NCI-H510A treated with DMSO at 0.1 percent for 48 hours (cell line): ENCODE measurements at regions not wholly inside any gene's neighbourhood (a gene's known extent, or its start where the extent isn't known, plus 50 kb on each side); places are given as distances from the start of the nearest gene placed in this dataset.
"Not testable (repeated sequence)": the region's sequence is repeated elsewhere in the genome, so short reads cannot be mapped to it uniquely, and the experiment has no call there.

Experiments
- DNase-seq: peaks from one replicate; lab custom pipeline; 2025; lab: John Stamatoyannopoulos, UW

DNA sequence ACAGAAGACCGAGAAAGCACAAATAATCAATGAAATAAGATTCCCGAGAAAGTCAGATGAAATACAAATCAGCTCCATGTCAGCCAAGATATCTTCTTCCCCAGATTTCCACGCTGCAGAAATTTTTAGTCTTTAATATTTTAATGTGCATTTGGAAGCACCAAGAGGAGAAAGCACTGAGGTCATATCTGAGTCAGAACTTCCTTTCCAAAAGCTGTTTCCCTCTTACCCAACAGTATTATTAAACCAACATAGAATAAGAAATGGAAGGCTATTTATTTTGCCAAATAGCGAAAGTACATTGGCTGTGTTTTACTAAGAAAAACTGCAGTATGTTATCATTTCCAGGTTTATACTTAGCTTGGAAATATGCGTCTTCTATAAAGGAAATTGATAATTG, 772.1 kb upstream of the CDH9 start:
- DNase-seq: no peak

DNA sequence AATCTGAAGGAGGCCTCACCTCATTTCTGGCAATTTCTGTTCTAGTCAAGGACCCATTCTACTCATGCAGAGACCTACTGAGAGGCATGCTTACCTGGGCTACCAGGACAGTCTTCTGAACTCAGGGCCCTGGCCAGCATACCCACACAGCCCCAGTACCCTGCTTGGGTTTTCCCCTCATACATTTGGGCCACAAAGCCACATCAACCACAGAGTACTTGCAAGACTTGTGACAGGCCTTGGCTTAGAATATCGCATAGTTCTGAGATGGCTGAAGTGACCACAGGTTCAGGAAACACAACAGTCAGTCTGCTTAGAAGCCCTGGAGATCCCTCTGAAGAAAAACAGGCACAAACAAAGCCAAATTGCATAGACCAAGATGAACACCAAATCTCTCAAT, 758.8 kb upstream of the CDH9 start:
- DNase-seq: no peak

DNA sequence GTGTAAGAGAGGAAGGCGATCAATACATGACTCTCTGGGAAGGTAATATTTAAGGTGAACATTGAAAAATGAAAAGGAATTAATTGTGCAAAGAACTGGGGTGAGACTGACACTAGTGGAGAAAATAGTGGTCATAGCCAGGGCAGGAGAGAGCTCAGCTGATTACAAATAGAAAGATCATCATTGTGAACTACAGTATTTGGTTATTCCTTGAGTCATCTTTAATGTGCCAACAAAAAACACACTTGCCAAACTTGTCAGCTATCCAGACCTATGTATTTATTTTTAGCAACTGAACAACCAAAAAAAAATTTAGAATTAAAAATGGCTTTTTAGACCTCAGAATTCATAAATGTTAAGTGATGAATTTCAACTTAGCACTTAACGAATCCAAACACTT, 749.8 kb upstream of the CDH9 start:
- DNase-seq: no peak

DNA sequence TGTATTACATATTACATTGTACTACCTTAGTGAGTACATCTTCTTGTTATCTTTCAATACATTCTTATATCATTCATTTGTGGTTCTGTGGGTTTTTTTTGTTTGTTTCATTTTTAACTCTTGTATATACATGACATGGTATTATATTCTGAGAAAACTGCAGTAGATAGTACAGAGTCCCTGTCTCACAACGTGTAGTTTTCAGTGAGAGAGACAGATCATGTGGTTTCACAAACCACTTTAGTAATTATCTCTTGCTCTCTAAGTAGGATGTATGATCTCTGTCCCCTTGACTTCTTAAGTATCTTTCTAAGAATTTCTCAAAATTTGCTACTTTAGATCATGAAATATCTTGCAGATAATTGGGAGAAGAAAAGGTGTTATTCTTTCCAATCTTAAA, 745.9 kb upstream of the CDH9 start:
- DNase-seq: no peak

DNA sequence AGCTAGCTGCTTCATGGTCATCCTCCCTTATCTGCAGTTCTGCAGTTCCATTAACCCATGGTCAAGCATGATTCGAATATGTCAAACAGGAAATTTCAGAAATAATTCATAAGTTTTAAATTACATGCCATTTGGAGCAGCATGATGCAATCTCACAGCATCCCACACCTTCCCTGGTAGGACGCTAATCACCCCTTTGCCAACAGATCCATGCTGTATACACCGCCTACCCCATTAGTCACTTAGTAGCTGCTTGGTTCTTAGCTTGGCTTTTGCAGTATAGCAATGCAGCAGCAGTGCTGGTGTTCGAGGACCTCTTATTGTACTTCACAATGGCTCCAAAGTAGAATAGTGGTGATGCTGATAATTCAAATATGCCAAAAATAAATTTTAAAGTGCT, 739.7 kb upstream of the CDH9 start:
- DNase-seq: no peak

DNA sequence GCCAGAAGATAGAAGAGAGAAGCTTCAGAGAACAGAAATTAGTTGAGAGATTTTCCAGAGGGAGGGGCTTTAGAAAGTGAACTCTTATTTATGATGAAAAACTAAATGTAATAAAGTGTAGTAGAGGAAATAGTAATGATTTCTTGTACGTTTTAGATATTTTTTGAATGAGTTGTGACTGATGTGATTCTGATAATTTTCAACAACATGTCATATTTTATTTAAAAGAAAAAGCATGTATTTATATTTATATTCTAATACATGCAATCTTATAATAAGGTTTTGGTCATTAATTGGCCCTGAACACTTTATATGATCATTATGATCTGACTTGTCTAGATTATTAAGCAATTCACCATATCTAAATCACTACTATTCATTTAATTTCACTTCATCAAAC, 735.2 kb upstream of the CDH9 start:
- no peak for DNase-seq

DNA sequence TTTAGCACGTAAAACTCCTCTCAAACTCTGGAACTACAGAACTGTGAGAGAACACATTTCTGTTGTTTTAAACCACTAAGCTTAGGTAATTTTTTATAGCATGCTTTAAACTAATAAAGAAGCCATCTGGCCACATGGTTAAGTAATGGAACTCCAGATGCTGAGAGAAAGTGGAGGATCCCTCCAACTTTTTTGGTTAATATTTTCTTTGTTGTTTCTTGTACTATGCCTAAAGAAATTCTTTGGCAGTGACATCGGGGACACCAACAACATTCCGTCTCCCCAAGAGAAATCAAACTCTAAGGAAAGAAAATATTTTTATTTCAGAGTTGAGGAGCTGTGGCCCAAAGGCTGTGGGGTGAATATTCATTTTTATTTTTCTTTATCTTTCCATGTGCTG, 734.8 kb upstream of the CDH9 start:
- DNase-seq: no peak

DNA sequence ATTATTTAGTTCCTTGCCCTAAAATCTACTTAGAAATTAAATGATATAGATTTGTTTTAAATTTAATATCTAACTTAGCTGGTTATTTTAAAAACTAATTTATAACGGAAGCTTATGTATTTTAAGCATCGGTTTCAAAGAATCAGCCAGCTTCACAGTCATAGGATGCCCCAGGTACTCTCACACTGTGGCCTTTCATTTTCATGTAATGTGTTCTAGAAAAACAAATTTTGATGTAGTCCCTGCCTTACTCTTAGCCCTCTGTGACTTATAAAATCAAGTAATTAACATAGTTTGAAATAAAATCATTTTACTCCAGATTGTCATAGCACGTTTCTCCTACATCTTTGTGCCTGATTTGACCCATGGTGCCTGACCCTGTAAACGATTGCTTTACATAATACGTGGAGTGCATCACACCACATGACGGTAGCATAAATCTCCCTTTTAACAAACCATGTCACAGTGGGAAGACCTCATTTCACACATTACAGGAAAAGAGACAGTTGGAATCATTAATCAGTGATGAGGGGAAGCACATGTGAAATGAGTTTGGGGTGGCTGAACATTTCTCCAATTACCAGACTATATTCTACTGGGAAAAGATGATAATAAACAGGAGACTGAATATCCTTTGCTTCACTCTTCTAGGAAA, 731.5 kb upstream of the CDH9 start:
- no peak for DNase-seq

DNA sequence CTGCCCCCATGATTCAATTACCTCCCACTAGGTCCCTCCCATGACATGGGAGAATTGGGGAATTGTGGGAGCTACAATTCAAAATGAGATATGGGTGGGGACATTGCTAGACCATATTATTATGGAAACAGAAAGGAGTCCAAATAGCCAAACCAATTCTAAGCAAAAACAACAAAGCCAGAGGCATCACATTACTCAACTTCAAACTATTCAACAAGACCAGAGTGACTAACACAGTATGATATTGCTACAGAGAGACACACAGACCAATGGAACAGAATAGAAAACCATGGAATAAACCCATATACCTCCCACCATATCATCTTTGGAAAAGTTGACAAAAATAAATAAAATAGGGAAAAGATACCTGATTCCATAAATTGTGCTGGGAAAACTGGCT, 710.5 kb upstream of the CDH9 start:
- DNase-seq: no peak

DNA sequence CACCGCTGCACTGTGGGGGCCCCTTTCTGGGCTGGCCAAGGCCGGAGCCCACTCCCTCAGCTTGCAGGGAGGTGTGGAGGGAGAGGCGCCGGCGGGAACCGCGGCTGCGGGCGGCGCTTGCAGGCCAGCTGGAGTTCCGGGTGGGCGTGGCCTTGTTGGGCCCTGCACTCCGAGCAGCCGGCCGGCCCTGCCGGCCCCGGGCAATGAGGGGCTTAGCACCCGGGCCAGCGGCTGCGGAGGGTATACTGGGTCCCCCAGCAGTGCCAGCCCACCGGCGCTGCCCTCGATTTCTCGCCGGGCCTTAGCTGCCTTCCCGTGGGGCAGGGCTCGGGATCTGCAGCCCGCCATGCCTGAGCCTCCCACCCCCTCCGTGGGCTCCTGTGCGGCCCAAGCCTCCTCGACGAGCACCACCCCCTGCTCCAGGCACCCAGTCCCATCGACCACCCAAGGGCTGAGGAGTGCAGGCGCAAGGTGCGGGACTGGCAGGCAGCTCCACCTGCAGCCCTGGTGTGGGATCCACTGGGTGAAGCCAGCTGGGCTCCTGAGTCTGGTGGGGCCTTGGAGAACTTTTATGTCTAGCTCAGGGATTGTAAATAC, 705.1 kb upstream of the CDH9 start:
- not testable (repeated sequence) for DNase-seq

DNA sequence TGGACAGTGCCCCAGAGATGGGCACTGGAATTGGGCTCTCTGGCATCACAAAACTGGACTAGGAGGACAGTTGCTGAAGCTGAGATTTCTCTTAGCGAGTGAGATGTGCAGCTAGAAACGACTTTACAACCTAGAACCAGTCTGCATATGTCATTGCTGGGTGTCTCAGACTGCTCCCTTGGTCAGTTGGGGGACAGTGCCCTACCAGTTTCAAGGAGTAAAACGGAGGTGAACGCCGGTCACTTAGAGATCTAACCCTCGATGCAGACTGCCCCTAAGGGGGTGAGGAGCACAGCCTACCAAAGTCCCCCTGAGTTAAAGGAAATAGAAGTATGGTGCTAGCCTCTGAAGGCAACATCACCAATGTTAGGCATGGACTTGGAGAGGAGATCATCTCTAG, 704.4 kb upstream of the CDH9 start:
- DNase-seq: peak; percentile 65

DNA sequence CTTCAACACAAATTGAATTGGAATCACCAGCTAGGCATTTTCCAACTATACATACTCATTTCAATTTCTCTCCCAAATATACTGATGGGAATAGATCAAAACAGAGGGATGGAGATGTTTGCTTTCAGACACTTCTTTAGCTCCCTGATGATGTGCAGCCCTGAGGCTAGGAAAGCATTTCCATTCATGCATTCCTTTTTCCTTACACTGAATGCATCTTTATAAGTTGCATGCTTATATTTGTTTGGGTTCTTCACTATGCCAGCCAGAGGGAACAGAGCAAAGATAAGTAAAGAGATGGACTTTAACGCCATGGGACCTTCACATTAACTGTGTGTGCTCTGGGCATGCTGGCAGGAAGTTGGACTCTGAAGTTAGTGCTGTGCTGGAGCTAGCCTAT, 696.5 kb upstream of the CDH9 start:
- no peak for DNase-seq

DNA sequence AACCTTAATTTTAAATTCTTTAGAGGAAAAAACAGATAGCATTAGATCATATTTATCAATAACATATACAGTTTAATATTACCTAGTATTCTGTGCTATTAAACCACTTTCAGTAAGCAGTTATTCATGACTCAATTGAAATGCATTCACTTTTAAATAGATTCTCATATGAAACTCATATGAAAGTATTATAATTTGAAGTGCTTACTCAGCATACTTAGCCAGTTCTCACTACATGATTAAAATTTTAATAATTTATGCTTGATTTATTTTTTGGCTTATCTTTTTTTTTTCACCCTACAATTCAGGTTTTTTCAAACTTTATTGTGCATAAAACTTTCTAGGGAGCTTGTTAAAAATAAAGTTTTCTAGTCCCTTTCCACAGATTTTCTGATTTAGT, 694.9 kb upstream of the CDH9 start:
- no peak for DNase-seq

DNA sequence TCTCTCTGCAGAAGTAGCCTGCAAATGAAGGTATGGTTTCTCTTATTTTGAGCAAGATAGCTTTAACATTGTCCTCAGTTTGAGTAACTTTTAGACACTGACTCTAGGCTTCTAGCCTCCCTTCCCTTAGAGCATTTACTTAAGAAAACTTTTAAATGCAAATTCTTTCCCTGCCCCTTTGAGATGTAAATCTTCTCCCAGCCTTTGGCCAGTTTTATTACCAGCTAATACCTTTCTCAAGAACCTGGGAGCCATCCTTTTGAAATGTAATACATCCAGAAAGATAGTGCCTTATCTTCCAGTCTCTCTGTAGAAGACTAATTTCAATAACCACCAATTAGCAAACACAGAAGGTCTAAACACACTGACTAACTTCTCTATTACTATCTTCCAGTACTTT, 688.9 kb upstream of the CDH9 start:
- no peak for DNase-seq

DNA sequence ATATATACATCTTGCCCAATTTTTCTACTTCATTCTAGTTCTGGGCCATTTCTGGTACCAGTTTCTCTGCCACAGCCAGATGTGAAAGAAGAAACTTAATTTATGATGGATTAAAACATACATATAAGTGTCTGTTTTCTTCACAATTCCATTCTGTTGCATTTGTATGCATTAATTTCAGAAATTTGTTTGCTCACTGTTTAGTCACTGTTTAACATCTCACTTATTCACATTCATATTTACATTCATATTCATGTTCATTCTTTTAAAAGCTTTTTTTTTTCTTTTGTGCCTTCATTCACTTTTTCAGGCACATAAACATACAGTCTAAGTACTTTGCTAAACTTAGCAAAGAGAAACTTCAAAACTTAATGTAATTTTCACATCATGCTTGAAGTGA, 684.0 kb upstream of the CDH9 start:
- DNase-seq: no peak

DNA sequence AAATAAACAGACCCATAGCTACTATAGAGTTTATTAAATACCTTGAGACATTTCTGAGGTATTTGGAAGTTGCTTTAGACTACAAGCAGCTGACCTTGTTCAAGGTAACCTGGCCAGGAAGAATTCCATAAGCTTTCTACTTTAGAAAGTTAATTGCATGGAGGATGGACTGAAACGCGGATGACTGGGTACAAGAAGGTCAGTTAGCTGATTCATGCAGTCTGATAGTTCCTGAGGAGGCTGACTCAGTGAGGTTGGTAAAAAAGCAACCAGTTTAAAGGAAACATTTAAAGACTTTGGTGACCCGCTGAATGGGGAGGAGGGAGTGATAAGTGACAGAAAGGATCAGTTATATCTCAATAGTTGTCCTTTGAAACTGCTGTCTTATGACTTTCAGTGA, 670.1 kb upstream of the CDH9 start:
- DNase-seq: no peak

DNA sequence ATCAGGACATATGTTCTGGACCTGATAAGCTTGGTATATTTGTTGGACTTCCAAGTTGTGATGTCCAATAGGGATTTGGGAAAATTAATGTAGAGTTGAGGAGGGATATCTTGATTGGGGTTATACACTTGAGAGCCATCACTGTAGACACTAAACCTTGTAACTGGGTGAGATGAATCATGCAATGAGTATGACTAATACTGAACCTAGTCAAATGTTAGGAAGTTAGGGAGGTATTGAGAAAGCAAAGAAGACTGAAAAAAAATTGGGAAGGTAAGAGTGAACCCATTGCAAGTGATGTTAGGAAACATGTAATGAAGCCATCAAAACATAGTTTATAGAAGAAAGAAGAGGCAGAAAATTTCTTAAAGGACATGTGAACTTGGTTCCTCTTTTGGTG, 668.4 kb upstream of the CDH9 start:
- DNase-seq: no peak

DNA sequence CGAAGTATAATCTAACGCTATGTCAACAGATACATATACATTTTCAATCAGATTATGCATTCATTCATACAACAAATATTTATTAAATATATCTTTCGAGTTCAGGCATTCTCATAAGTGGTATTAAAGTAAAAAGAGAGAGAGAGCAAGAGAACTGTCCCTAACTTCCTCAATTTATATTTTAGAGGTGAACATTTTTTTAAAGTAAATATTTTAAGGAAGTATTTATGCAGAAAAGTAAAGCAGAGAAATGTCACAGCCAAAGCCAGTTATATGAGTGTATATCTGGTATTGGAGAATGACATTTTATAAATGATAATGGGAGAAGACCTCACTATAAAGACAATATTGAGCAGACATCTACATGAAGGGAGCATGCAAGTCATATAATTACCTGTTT, 667.3 kb upstream of the CDH9 start:
- DNase-seq: no peak

DNA sequence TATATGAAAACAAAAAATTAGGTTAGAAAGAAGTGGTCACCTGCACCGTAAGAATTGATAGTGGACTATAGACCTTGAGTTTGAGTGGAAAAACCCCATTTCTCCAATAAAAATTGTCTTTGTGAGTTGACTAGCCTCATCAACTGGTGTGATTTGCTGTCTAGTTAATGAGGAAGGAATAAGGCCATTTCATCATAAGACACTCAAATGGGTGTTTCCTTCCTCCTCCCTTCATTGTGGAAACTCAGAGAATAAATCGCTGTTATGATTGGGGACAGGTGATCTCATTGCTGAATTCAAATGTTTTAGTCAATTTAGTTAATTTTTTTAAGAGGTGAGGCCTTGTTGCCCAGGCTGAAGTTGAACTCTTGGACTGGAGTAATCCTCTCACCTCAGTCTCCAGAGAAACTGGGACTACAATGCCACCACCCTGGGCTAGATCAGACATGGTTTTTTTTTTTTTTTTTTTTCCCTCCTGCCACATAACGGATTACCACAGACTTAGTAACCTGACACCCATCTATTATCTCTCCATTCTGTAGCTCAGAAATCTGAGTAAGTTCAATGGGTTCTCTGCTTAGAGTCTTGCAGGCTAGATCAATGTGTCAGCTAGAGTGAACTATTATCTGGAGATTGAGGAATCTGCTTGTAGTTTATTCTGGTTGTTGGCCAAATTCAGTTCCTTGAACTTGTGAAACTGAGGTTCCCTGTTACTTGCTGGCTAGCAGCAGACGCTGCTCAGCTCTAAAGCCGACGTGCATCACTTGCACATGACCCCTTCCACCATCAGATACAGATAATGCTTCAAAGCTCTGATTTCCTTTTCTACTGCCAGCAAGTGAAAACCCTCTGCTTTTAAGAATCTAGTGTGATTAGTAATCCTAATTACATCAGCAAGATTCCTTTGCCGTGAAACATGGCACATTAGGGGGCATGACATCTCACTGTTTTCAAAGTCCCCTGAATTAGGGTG, 663.8 kb upstream of the CDH9 start:
- DNase-seq: peak; percentile 8

DNA sequence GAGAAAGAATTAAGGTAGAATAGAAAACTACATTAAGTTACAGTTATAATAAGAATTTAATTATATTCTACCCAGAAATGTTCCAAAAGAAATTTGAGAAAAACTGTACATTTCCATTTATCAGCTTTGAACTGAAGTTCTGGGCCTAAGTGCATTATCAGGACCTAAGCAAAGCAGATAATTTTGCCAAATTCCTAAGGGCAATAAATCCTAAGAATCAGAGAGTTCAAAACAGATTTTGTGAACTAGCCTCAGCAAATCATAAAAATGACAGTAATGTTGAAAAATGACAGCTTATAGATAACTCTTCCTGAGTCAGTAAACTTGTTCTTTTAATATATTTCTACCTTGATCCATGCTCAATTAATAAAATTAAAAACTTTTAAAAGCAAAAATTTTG, 662.1 kb upstream of the CDH9 start:
- no peak for DNase-seq

DNA sequence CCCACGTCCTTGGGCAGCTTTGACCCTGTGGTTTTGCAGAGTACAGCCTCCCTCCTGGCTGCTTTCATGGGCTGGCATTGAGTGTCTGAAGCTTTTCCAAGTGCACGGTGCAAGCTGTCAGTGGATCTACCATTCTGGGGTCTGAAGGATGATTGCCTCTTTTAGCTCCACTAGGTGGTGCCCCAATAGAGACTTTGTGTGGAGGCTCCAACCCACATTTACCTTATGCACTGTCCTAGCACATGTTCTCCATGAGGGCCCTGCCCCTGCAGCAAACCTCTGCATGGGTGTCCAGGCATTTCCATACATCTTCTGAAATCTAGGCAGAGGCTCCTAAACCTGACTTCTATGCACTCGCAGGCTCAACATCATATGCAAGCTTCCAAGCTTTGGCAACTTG, 644.2 kb upstream of the CDH9 start:
- no peak for DNase-seq

DNA sequence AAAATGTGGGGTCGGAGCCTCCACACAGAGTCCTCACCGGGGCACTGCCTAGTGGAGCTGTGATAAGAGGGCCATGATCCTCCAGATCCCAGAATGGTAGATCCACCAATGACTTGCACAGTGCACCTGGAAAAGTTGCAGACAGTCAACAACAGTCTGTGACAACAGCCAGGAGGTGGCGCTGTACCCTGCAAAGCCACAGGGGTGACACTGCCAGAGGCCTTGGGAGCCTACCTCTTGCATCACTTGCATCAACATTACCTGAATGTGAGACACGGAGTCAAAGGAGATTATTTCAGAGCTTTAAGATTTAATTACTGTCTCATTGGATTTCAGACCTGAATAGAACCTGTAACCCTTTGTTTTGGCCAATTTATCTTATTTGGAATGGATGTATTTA, 614.1 kb upstream of the CDH9 start:
- no peak for DNase-seq

DNA sequence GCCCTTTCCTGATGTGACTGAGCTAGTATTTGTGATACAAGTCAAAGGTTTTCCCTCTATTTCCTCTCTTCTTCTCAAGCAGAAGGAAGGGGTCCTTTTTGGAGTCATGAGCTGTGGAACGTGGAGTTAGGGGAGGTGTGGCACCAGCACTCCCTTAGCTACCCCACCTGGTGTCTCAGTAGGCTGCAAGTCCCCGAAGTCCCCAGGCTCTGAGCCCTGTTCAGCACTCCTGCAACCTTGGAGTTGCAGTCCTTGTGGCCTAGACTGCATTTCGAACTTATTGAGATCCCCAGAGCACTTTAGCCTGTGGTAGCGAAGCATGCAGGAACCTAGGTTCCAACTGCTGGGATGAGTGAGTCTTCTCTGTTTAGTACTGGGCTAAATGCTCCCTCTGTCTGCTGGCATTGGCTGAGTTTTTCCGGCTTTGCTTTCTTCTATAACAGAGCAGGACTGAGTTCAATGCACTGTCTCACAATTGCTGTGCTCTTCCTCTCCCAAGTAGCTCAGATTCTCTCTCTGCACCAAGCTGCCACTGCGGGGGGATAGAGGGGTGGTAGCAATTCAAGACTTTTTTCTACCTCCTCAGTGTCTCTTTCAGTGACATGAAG, 600.7 kb upstream of the CDH9 start:
- no peak for DNase-seq
